Chondrocyte (in vitro differentiated cells): ENCODE measurements at regions not wholly inside any gene's neighbourhood (a gene's known extent, or its start where the extent isn't known, plus 50 kb on each side); places are given as distances from the start of the nearest gene placed in this dataset.

Experiments used
- DNase-seq: peaks from one replicate; pipeline ENCODE4 v3.0.0; 2021; ENCODE audit warnings: mixed read lengths, low spot score
- H3K27ac Mint-ChIP-seq: one replicate; pipeline ENCODE4 v1.8.0; 2021; ENCODE audit warnings: mild to moderate bottlenecking, moderate library complexity, mixed read lengths; ENCODE audit not compliant: unreplicated experiment
- H3K27me3 Mint-ChIP-seq: 2 replicates; pipeline ENCODE4 v1.8.0; 2021; ENCODE audit warnings: low read depth, mixed read lengths
- H3K36me3 Mint-ChIP-seq: 2 replicates; pipeline ENCODE4 v1.8.0; 2021; ENCODE audit warnings: low read depth, mixed read lengths
- H3K4me1 Mint-ChIP-seq: 2 replicates; pipeline ENCODE4 v1.8.0; 2021; ENCODE audit warnings: low read depth, mild to moderate bottlenecking, mixed read lengths
- H3K4me3 Mint-ChIP-seq: one replicate; pipeline ENCODE4 v1.8.0; 2021; ENCODE audit warnings: mild to moderate bottlenecking, moderate library complexity, mixed read lengths; ENCODE audit not compliant: unreplicated experiment
- H3K9me3 Mint-ChIP-seq: 2 replicates; pipeline ENCODE4 v1.8.0; 2021; ENCODE audit warnings: low read depth, mixed read lengths
- TF ChIP-seq, protein P1 (sequence below): fragments of 200-600 bp; sonication (generic); IDR thresholded peaks from 2 replicates; pipeline ENCODE4 v1.5.0; 2021; ENCODE audit warnings: antibody characterized with exemption, mild to moderate bottlenecking, moderate library complexity

DNA sequence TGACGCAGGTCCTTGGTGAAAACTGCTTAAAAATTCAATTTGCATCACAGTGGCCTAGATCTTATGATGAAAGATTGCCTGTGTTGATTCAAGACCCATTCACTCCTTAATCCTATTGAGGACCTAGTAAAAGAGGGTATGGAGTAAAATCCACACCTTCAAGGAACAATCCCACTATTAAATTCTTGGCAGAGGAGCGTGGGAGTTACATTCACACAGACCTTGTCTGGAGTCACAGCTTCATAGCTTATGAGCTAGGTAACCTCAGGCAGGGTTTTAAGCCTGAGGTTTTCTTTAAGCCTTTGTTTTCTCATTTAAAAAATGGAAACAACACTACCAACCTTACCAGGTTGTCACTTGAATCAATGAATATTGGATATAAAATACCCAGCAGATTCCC lies 566.5 kb upstream of the ZNF462 start:
- peaks cover 12% of the 10 kb centered on the region for H3K4me1 Mint-ChIP-seq
- no peak for DNase-seq
- no peak overlapping the region for H3K27ac Mint-ChIP-seq
- H3K27me3 Mint-ChIP-seq = no peaks in the 10 kb centered on the region
- no peaks in the 10 kb centered on the region for H3K36me3 Mint-ChIP-seq
- H3K4me3 Mint-ChIP-seq = no peak overlapping the region
- TF ChIP-seq, protein P1, sequence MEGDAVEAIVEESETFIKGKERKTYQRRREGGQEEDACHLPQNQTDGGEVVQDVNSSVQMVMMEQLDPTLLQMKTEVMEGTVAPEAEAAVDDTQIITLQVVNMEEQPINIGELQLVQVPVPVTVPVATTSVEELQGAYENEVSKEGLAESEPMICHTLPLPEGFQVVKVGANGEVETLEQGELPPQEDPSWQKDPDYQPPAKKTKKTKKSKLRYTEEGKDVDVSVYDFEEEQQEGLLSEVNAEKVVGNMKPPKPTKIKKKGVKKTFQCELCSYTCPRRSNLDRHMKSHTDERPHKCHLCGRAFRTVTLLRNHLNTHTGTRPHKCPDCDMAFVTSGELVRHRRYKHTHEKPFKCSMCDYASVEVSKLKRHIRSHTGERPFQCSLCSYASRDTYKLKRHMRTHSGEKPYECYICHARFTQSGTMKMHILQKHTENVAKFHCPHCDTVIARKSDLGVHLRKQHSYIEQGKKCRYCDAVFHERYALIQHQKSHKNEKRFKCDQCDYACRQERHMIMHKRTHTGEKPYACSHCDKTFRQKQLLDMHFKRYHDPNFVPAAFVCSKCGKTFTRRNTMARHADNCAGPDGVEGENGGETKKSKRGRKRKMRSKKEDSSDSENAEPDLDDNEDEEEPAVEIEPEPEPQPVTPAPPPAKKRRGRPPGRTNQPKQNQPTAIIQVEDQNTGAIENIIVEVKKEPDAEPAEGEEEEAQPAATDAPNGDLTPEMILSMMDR = no peak
- no peaks in the 10 kb centered on the region for H3K9me3 Mint-ChIP-seq

DNA sequence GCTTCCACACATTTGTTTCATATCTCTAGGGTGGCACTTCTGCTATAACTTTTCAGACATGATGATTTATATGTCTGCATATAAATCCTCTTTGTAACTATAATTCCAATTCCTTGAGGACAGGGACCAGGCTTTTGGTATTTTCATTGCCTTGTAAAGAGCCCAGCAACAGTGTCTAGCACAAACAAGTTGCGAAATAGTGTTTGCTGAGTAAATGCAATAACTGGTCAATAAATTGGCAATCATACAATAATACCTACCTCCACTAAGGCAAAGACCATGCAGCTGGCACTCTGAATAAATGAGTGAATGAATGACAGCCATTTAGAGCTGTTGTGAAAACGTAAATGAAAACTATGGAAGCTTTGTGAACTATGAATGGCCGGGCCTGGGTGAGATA lies 564.0 kb upstream of the ZNF462 start:
- Mint-ChIP-seq H3K27me3 (no peaks in the 10 kb centered on the region), H3K9me3 (no peaks in the 10 kb centered on the region), H3K27ac (no peak overlapping the region), H3K4me1 (peaks cover 3% of the 10 kb centered on the region), H3K4me3 (no peak overlapping the region), H3K36me3 (no peaks in the 10 kb centered on the region)
- TF ChIP-seq, protein P1 = no peak
- no peak for DNase-seq

DNA sequence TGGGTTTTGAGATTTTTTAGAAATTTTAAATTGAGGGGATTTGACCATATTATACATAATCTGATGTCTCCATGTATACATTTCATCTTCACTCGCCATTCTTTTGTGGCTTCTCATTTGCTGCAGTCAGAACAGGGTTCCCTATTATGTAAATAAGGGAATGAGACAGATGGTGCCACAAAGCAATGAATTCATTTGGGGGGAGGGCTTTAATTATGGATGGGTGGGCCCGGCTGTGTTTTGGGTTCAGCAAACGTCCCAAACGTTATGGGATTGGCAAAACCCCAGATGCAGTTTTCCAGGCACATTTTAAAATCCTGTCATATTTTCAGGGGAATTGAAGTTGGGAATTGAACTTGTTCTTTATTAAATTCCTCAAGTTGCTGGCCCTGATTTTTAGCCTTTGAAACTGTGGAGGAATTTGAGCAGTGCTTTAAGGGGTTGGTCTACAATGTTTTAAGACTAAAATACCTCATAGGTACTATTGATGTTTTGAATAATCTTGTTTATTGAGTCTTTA lies 558.5 kb upstream of the ZNF462 start:
- H3K4me3 Mint-ChIP-seq = no peak overlapping the region
- no peak for DNase-seq
- H3K27ac Mint-ChIP-seq = no peak overlapping the region
- H3K36me3 Mint-ChIP-seq = no peaks in the 10 kb centered on the region
- no peaks in the 10 kb centered on the region for H3K9me3 Mint-ChIP-seq
- peaks cover 3% of the 10 kb centered on the region for H3K4me1 Mint-ChIP-seq
- no peaks in the 10 kb centered on the region for H3K27me3 Mint-ChIP-seq
- TF ChIP-seq, protein P1 = no peak

DNA sequence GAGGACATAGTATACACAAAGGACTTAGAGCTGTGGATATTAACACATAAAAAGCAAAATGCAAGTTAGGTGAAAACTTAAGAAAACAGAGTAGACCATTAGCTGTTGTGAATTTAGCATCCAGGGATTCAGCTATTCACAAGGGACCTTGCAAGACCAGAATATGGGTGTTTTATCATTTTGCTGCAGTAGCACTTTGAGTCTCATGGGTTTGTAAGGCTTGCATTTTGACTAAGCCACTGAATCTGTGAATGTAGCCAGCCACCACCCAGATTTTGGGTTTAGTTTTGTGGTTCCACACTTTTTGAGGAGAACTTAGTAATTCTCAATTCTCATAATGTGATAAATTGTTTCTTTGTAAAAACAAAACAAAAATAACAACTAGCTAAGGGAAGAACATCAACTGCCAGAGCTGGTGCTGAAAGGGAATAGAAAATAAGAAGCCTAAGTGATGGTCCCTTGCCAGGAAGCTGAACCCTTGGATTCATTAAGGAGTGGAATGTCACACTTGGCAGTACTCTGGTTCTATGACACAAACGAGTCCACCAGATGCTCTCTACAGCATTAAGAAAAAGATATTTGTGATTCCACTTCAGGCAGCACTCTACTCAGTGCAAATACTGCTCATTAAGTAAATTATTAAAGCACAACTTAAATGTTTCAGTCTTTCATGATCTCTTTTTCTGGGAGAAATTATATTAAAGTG lies 557.4 kb upstream of the ZNF462 start:
- H3K4me3 Mint-ChIP-seq = no peak overlapping the region
- peaks cover 3% of the 10 kb centered on the region for H3K4me1 Mint-ChIP-seq
- TF ChIP-seq, protein P1 = no peak
- DNase-seq = no peak
- no peaks in the 10 kb centered on the region for H3K9me3 Mint-ChIP-seq
- no peaks in the 10 kb centered on the region for H3K36me3 Mint-ChIP-seq
- no peak overlapping the region for H3K27ac Mint-ChIP-seq
- no peaks in the 10 kb centered on the region for H3K27me3 Mint-ChIP-seq

DNA sequence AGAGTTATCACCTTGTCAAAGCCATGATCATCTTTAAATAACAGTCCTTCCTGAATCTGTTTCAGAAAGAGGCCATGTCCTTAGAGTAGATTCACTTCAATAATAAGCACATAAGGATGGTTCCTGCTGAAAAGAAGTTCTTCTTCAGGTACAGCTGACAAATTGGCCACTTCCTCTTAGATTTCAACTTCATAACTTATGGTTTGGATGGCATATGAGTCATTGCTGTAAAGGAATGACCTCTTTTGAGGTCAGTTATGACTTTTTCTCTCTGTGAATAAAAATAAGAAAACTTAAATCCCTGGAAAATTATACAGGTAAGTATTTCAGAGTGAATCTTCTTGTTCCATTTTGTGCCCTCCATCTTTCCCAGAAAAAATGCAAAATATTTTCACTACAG lies 555.3 kb upstream of the ZNF462 start:
- Mint-ChIP-seq H3K36me3 (no peaks in the 10 kb centered on the region), H3K9me3 (no peaks in the 10 kb centered on the region), H3K27ac (no peak overlapping the region), H3K4me3 (no peak overlapping the region), H3K4me1 (peaks cover 3% of the 10 kb centered on the region), H3K27me3 (no peaks in the 10 kb centered on the region)
- TF ChIP-seq, protein P1 = no peak
- no peak for DNase-seq
